Astrocyte (in vitro differentiated cells and primary cell): ENCODE measurements at regions not wholly inside any gene's neighbourhood (a gene's known extent, or its start where the extent isn't known, plus 50 kb on each side); places are given as distances from the start of the nearest gene placed in this dataset.

Source experiments
- DNase-seq: peaks from one replicate; pipeline ENCODE4 v3.0.0-alpha.2; 2010; ENCODE audit warnings: low read depth
- FAIRE-seq: peaks from 2 replicates; lab custom pipeline; 2011; peaks lifted over from hg19 to GRCh38; lab: Jason Lieb, UNC
- H2AFZ ChIP-seq: 2 replicates; pipeline ENCODE4 v1.6.0; 2012; ENCODE audit warnings: low read depth, low read length, inconsistent platforms
- H3K27ac ChIP-seq: 2 replicates; pipeline ENCODE4 v1.5.1; 2011; ENCODE audit warnings: low read depth, low read length, inconsistent platforms
- H3K27me3 ChIP-seq: 2 replicates; pipeline ENCODE4 v1.6.0; 2011; ENCODE audit warnings: low read length, inconsistent platforms; ENCODE audit not compliant: insufficient read depth
- H3K36me3 ChIP-seq: 2 replicates; pipeline ENCODE4 v1.5.1; 2011; ENCODE audit warnings: low read length, inconsistent platforms; ENCODE audit not compliant: insufficient read depth
- H3K4me1 ChIP-seq: 2 replicates; pipeline ENCODE4 v1.5.1; 2011; ENCODE audit warnings: low read length, inconsistent platforms; ENCODE audit not compliant: insufficient read depth
- H3K4me2 ChIP-seq: 2 replicates; pipeline ENCODE4 v1.6.0; 2012; ENCODE audit warnings: low read length, inconsistent platforms
- H3K4me3 ChIP-seq: 2 replicates; pipeline ENCODE4 v1.5.1; 2011; ENCODE audit warnings: low read depth, mild to moderate bottlenecking, low read length, inconsistent platforms; ENCODE audit not compliant: insufficient read depth
- H3K79me2 ChIP-seq: 2 replicates; pipeline ENCODE4 v1.6.0; 2012; ENCODE audit warnings: mild to moderate bottlenecking, low read length, inconsistent platforms; ENCODE audit not compliant: insufficient read depth
- H3K9ac ChIP-seq: 2 replicates; pipeline ENCODE4 v1.6.0; 2012; ENCODE audit warnings: mild to moderate bottlenecking, low read length, inconsistent platforms
- H3K9me3 ChIP-seq: 2 replicates; pipeline ENCODE4 v1.5.1; 2012; ENCODE audit warnings: low read depth, mild to moderate bottlenecking, low read length, inconsistent platforms; ENCODE audit not compliant: insufficient read depth
- H4K20me1 ChIP-seq: 2 replicates; pipeline ENCODE4 v1.6.0; 2012; ENCODE audit warnings: low read length, inconsistent platforms; ENCODE audit not compliant: insufficient read depth
- H3K27ac Mint-ChIP-seq: one replicate; pipeline ENCODE4 v1.8.0; 2021; ENCODE audit warnings: mild to moderate bottlenecking, mixed read lengths; ENCODE audit not compliant: unreplicated experiment
- H3K27me3 Mint-ChIP-seq: one replicate; pipeline ENCODE4 v1.8.0; 2021; ENCODE audit warnings: low read depth, mixed read lengths; ENCODE audit not compliant: unreplicated experiment
- H3K36me3 Mint-ChIP-seq: one replicate; pipeline ENCODE4 v1.8.0; 2021; ENCODE audit warnings: low read depth, mixed read lengths; ENCODE audit not compliant: unreplicated experiment
- H3K4me1 Mint-ChIP-seq: one replicate; pipeline ENCODE4 v1.8.0; 2021; ENCODE audit warnings: low read depth, mixed read lengths; ENCODE audit not compliant: unreplicated experiment
- H3K4me3 Mint-ChIP-seq: one replicate; pipeline ENCODE4 v1.8.0; 2021; ENCODE audit warnings: mild to moderate bottlenecking, moderate library complexity, mixed read lengths; ENCODE audit not compliant: unreplicated experiment
- H3K9me3 Mint-ChIP-seq: one replicate; pipeline ENCODE4 v1.8.0; 2021; ENCODE audit warnings: mild to moderate bottlenecking, mixed read lengths; ENCODE audit not compliant: unreplicated experiment
- EZH2 ChIP-seq: IDR thresholded peaks from 2 replicates; pipeline ENCODE4 v1.6.1; 2012; ENCODE audit warnings: mild to moderate bottlenecking, low read length, inconsistent platforms; ENCODE audit not compliant: insufficient read depth
- TF ChIP-seq, protein P1 (sequence below): IDR thresholded peaks from 2 replicates; pipeline ENCODE4 v1.5.1; 2011; ENCODE audit warnings: low read depth, mild to moderate bottlenecking, inconsistent platforms, low read length, moderate library complexity; ENCODE audit not compliant: insufficient read depth

GRCh38 chrX:25076941-25077500 lies 61.3 kb upstream of the ARX start:
- Histone ChIP-seq H3K4me1 (no peaks in the 10 kb centered on the region), H3K4me3 (no peak overlapping the region), H3K36me3 (no peaks in the 10 kb centered on the region), H3K9me3 (no peaks in the 10 kb centered on the region), H3K9ac (no peak overlapping the region), H2AFZ (no peak overlapping the region), H4K20me1 (no peaks in the 10 kb centered on the region), H3K27ac (no peak overlapping the region), H3K27me3 (no peaks in the 10 kb centered on the region), H3K4me2 (no peak overlapping the region), H3K79me2 (no peaks in the 10 kb centered on the region)
- H3K27ac Mint-ChIP-seq, result no peak overlapping the region
- H3K27me3 Mint-ChIP-seq, result no peaks in the 10 kb centered on the region
- DNase-seq, result no peak
- FAIRE-seq, result peak; percentile 43
- no peak for TF ChIP-seq EZH2
- TF ChIP-seq, protein P1, sequence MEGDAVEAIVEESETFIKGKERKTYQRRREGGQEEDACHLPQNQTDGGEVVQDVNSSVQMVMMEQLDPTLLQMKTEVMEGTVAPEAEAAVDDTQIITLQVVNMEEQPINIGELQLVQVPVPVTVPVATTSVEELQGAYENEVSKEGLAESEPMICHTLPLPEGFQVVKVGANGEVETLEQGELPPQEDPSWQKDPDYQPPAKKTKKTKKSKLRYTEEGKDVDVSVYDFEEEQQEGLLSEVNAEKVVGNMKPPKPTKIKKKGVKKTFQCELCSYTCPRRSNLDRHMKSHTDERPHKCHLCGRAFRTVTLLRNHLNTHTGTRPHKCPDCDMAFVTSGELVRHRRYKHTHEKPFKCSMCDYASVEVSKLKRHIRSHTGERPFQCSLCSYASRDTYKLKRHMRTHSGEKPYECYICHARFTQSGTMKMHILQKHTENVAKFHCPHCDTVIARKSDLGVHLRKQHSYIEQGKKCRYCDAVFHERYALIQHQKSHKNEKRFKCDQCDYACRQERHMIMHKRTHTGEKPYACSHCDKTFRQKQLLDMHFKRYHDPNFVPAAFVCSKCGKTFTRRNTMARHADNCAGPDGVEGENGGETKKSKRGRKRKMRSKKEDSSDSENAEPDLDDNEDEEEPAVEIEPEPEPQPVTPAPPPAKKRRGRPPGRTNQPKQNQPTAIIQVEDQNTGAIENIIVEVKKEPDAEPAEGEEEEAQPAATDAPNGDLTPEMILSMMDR, result no peak
- peaks cover 8% of the 10 kb centered on the region for H3K4me1 Mint-ChIP-seq
- H3K4me3 Mint-ChIP-seq, result no peak overlapping the region
- no peaks in the 10 kb centered on the region for H3K9me3 Mint-ChIP-seq
- H3K36me3 Mint-ChIP-seq, result no peaks in the 10 kb centered on the region

DNA sequence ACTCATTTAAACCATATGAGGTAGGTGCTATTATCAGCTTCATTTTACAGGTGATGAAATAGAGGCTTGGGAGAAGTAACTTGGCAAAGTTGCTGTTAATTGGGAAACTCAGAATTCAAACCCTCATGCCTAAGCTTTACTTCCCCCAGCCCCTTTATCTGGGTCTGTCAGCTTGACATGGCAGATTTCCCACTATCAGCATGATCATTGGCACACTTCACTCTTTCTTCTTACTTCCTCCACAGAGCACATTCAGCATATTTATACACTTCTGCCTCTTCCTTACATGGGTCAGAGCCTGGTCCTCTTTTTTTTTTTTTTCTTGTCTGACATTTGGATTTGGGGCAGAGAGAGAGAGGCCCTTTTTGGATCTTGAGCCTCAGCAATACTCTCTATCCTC lies 56.5 kb upstream of the ARX start:
- Histone ChIP-seq H3K36me3 (no peaks in the 10 kb centered on the region), H4K20me1 (no peaks in the 10 kb centered on the region), H3K27me3 (no peaks in the 10 kb centered on the region), H3K4me1 (no peaks in the 10 kb centered on the region), H3K4me2 (no peak overlapping the region), H3K27ac (no peak overlapping the region), H2AFZ (no peak overlapping the region), H3K9ac (no peak overlapping the region), H3K4me3 (no peak overlapping the region), H3K9me3 (no peaks in the 10 kb centered on the region), H3K79me2 (no peaks in the 10 kb centered on the region)
- Mint-ChIP-seq H3K9me3 (no peaks in the 10 kb centered on the region), H3K27me3 (no peaks in the 10 kb centered on the region), H3K36me3 (no peaks in the 10 kb centered on the region), H3K27ac (no peak overlapping the region), H3K4me3 (no peak overlapping the region), H3K4me1 (peaks cover 8% of the 10 kb centered on the region)
- FAIRE-seq (no peak), DNase-seq (no peak)
- no peak for TF ChIP-seq EZH2
- TF ChIP-seq, protein P1, result no peak

- H3K4me1 Mint-ChIP-seq, result peaks cover 8% of the 10 kb centered on the region
- no peak overlapping the region for H2AFZ ChIP-seq
- H3K4me3 Mint-ChIP-seq, result no peak overlapping the region
- H3K79me2 ChIP-seq, result no peaks in the 10 kb centered on the region
- H3K27me3 Mint-ChIP-seq, result no peaks in the 10 kb centered on the region
- no peak overlapping the region for H3K4me3 ChIP-seq
- no peak overlapping the region for H3K27ac ChIP-seq
- no peak for FAIRE-seq
- no peaks in the 10 kb centered on the region for H4K20me1 ChIP-seq
- H3K36me3 Mint-ChIP-seq, result no peaks in the 10 kb centered on the region
- H3K9me3 ChIP-seq, result no peaks in the 10 kb centered on the region
- no peaks in the 10 kb centered on the region for H3K9me3 Mint-ChIP-seq
- H3K4me2 ChIP-seq, result no peak overlapping the region
- no peak overlapping the region for H3K27ac Mint-ChIP-seq
- DNase-seq, result no peak
- H3K36me3 ChIP-seq, result no peaks in the 10 kb centered on the region
- no peak overlapping the region for H3K9ac ChIP-seq
- TF ChIP-seq EZH2, result no peak
- H3K27me3 ChIP-seq, result no peaks in the 10 kb centered on the region
- H3K4me1 ChIP-seq, result no peaks in the 10 kb centered on the region
These were observed 54.3 kb upstream of the ARX start for GRCh38 chrX:25070038-25070437.
